ENCODE measurements at regions not wholly inside any gene's neighbourhood (a gene's known extent, or its start where the extent isn't known, plus 50 kb on each side); places are given as distances from the start of the nearest gene placed in this dataset.

- no peak overlapping the region for H3K18ac ChIP-seq (ENCODE audit: low read length)
- no peak overlapping the region for H3K4me2 ChIP-seq (ENCODE audit: low read length)
- H4K8ac ChIP-seq (ENCODE audit: low read depth, low read length), result no peak overlapping the region
- no peaks in the 10 kb centered on the region for H3K36me3 ChIP-seq (ENCODE audit: control insufficient read depth in 1 of 2, insufficient read depth in 2 of 2, low read length in 2 of 2)
- no peak overlapping the region for H2BK5ac ChIP-seq (ENCODE audit: low read depth, low read length, poor library complexity)
- H2AK5ac ChIP-seq (ENCODE audit: low read length), result peak overlapping the region; percentile 35
- H3K27ac ChIP-seq (ENCODE audit: low read depth, low read length), result no peak overlapping the region
- no peak overlapping the region for H3K4me3 ChIP-seq (ENCODE audit: low read depth, low read length)
- peaks cover 2% of the 10 kb centered on the region for H3K9me3 ChIP-seq (ENCODE audit: insufficient read depth, low read depth, low read length)
- peaks cover 0 to 2% of the 10 kb centered on the region in 2 experiments for H3K4me1 ChIP-seq (ENCODE audit: control insufficient read depth in 1 of 2, insufficient read depth in 2 of 2, low read length in 2 of 2)
- no peak for DNase-seq
- no peak overlapping the region for H4K12ac ChIP-seq (ENCODE audit: low read depth, low read length)
- H3K4ac ChIP-seq (ENCODE audit: low read depth, low read length), result no peak overlapping the region
- peak overlapping the region; percentile 56 for H2BK12ac ChIP-seq (ENCODE audit: low read length)
- H3K79me2 ChIP-seq (ENCODE audit: control insufficient read depth, insufficient read depth, low read length, poor library complexity), result no peaks in the 10 kb centered on the region
- no peak overlapping the region for H4K91ac ChIP-seq (ENCODE audit: low read depth, low read length)
- no peak overlapping the region for H2BK120ac ChIP-seq (ENCODE audit: insufficient read depth, low read length, poor library complexity)
- H2AFZ ChIP-seq (ENCODE audit: insufficient read depth, low read length, poor library complexity), result no peak overlapping the region
- no peak overlapping the region for H3K9ac ChIP-seq (ENCODE audit: low read length)
- no peak overlapping the region for H3K23ac ChIP-seq (ENCODE audit: low read length)
- no CpG with 5 or more reads among the region's 5 CpGs for WGBS (ENCODE audit: extremely low coverage, insufficient coverage, insufficient read length)
- H3K27me3 ChIP-seq (ENCODE audit: insufficient read depth, low read length), result no peaks in the 10 kb centered on the region
- H3K14ac ChIP-seq (ENCODE audit: low read length), result no peak overlapping the region
- peaks cover 5% of the 10 kb centered on the region for H3K79me1 ChIP-seq (ENCODE audit: low read length)
Measured at GRCh38 chr5:56499901-56500300, 266.8 kb upstream of the ANKRD55 start.

- H4K12ac ChIP-seq (ENCODE audit: low read depth, low read length), result no peak overlapping the region
- no peaks in the 10 kb centered on the region for H3K36me3 ChIP-seq (ENCODE audit: control insufficient read depth in 1 of 2, insufficient read depth in 2 of 2, low read length in 2 of 2)
- H2BK120ac ChIP-seq (ENCODE audit: insufficient read depth, low read length, poor library complexity), result no peak overlapping the region
- no peak overlapping the region for H2BK5ac ChIP-seq (ENCODE audit: low read depth, low read length, poor library complexity)
- H3K4me2 ChIP-seq (ENCODE audit: low read length), result no peak overlapping the region
- H3K27me3 ChIP-seq (ENCODE audit: insufficient read depth, low read length), result no peaks in the 10 kb centered on the region
- H3K4ac ChIP-seq (ENCODE audit: low read depth, low read length), result no peak overlapping the region
- H3K18ac ChIP-seq (ENCODE audit: low read length), result no peak overlapping the region
- DNase-seq, result no peak
- H3K79me2 ChIP-seq (ENCODE audit: control insufficient read depth, insufficient read depth, low read length, poor library complexity), result no peaks in the 10 kb centered on the region
- H2BK12ac ChIP-seq (ENCODE audit: low read length), result no peak overlapping the region
- H3K9me3 ChIP-seq (ENCODE audit: insufficient read depth, low read depth, low read length), result peaks cover 2% of the 10 kb centered on the region
- H2AFZ ChIP-seq (ENCODE audit: insufficient read depth, low read length, poor library complexity), result no peak overlapping the region
- H4K8ac ChIP-seq (ENCODE audit: low read depth, low read length), result no peak overlapping the region
- WGBS (ENCODE audit: extremely low coverage, insufficient coverage, insufficient read length), result no CpG with 5 or more reads among the region's 4 CpGs
- H3K14ac ChIP-seq (ENCODE audit: low read length), result no peak overlapping the region
- H3K4me3 ChIP-seq (ENCODE audit: low read depth, low read length), result no peak overlapping the region
- peaks cover under 1 to 5% of the 10 kb centered on the region in 2 experiments for H3K4me1 ChIP-seq (ENCODE audit: control insufficient read depth in 1 of 2, insufficient read depth in 2 of 2, low read length in 2 of 2)
- H3K9ac ChIP-seq (ENCODE audit: low read length), result no peak overlapping the region
- H3K27ac ChIP-seq (ENCODE audit: low read depth, low read length), result no peak overlapping the region
- H2AK5ac ChIP-seq (ENCODE audit: low read length), result no peak overlapping the region
- peaks cover 9% of the 10 kb centered on the region for H3K79me1 ChIP-seq (ENCODE audit: low read length)
- no peak overlapping the region for H4K91ac ChIP-seq (ENCODE audit: low read depth, low read length)
- H3K23ac ChIP-seq (ENCODE audit: low read length), result no peak overlapping the region
Measured at GRCh38 chr5:56499491-56499890, 266.4 kb upstream of the ANKRD55 start.

DNA sequence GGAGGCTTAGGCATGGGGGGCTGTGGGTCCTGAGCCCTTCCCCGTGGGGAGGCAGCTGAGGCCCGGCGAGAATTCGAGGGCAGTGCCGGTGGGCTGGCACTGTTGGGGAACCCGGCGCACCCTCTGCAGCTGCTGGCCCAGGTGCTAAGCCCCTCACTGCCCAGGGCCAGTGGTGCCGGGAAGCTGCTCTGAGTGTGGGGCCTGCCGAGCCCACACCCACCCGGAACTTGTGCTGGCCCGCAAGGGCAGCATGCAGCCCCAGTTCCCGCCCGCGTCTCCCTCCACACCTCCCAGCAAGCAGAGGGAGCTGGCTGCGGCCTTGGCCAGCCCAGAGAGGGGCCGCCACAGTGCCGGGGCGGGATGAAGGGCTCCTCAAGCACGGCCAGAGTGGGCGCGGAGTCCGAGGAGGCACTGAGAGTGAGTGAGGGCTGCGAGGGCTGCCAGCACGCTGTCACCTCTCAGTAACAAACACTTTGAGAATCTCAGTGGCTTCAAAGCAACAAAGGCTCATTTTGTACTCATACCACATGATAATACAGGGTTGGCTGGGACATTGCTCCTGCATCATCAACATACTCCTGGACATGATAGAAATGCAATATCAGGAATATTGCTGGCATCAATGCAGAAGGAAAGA lies 265.7 kb upstream of the ANKRD55 start:
- Histone ChIP-seq H3K27ac (ENCODE audit: low read depth, low read length) (no peak overlapping the region), H4K12ac (ENCODE audit: low read depth, low read length) (no peak overlapping the region), H2AFZ (ENCODE audit: insufficient read depth, low read length, poor library complexity) (no peak overlapping the region), H3K23ac (ENCODE audit: low read length) (no peak overlapping the region), H3K4me1 (ENCODE audit: control insufficient read depth in 1 of 2, insufficient read depth in 2 of 2, low read length in 2 of 2) (peaks cover 5 to 8% of the 10 kb centered on the region in 2 experiments), H3K4me2 (ENCODE audit: low read length) (no peak overlapping the region), H2AK5ac (ENCODE audit: low read length) (peak overlapping the region; percentile 67), H2BK12ac (ENCODE audit: low read length) (peak overlapping the region; percentile 37), H3K36me3 (ENCODE audit: control insufficient read depth in 1 of 2, insufficient read depth in 2 of 2, low read length in 2 of 2) (no peaks in the 10 kb centered on the region), H2BK5ac (ENCODE audit: low read depth, low read length, poor library complexity) (no peak overlapping the region), H3K4me3 (ENCODE audit: low read depth, low read length) (no peak overlapping the region), H3K79me1 (ENCODE audit: low read length) (peaks cover 13% of the 10 kb centered on the region), H3K4ac (ENCODE audit: low read depth, low read length) (no peak overlapping the region), H4K91ac (ENCODE audit: low read depth, low read length) (peak overlapping the region; percentile 11), H3K14ac (ENCODE audit: low read length) (no peak overlapping the region), H3K9ac (ENCODE audit: low read length) (no peak overlapping the region), H2BK120ac (ENCODE audit: insufficient read depth, low read length, poor library complexity) (no peak overlapping the region), H3K27me3 (ENCODE audit: insufficient read depth, low read length) (no peaks in the 10 kb centered on the region), H3K9me3 (ENCODE audit: insufficient read depth, low read depth, low read length) (no peaks in the 10 kb centered on the region), H3K79me2 (ENCODE audit: control insufficient read depth, insufficient read depth, low read length, poor library complexity) (no peaks in the 10 kb centered on the region), H4K8ac (ENCODE audit: low read depth, low read length) (no peak overlapping the region), H3K18ac (ENCODE audit: low read length) (no peak overlapping the region)
- DNase-seq, result no peak
- WGBS (ENCODE audit: extremely low coverage, insufficient coverage, insufficient read length), result no CpG with 5 or more reads among the region's 24 CpGs

- no peak overlapping the region for H3K9ac ChIP-seq (ENCODE audit: low read length)
- peak overlapping the region; percentile 85 for H3K27ac ChIP-seq (ENCODE audit: low read depth, low read length)
- H3K27me3 ChIP-seq (ENCODE audit: insufficient read depth, low read length), result no peaks in the 10 kb centered on the region
- no peak overlapping the region for H3K14ac ChIP-seq (ENCODE audit: low read length)
- H3K4ac ChIP-seq (ENCODE audit: low read depth, low read length), result no peak overlapping the region
- peaks cover 20% of the 10 kb centered on the region for H3K79me1 ChIP-seq (ENCODE audit: low read length)
- no peaks in the 10 kb centered on the region for H3K79me2 ChIP-seq (ENCODE audit: control insufficient read depth, insufficient read depth, low read length, poor library complexity)
- no peak overlapping the region for H3K23ac ChIP-seq (ENCODE audit: low read length)
- H4K8ac ChIP-seq (ENCODE audit: low read depth, low read length), result no peak overlapping the region
- H3K4me2 ChIP-seq (ENCODE audit: low read length), result no peak overlapping the region
- no peak overlapping the region for H2AK5ac ChIP-seq (ENCODE audit: low read length)
- no peak overlapping the region for H2AFZ ChIP-seq (ENCODE audit: insufficient read depth, low read length, poor library complexity)
- H2BK5ac ChIP-seq (ENCODE audit: low read depth, low read length, poor library complexity), result no peak overlapping the region
- no CpG with 5 or more reads among the region's 5 CpGs for WGBS (ENCODE audit: extremely low coverage, insufficient coverage, insufficient read length)
- no peak for DNase-seq
- H3K4me1 ChIP-seq (ENCODE audit: control insufficient read depth in 1 of 2, insufficient read depth in 2 of 2, low read length in 2 of 2), result peaks cover 5 to 11% of the 10 kb centered on the region in 2 experiments
- H3K18ac ChIP-seq (ENCODE audit: low read length), result no peak overlapping the region
- no peaks in the 10 kb centered on the region for H3K36me3 ChIP-seq (ENCODE audit: control insufficient read depth in 1 of 2, insufficient read depth in 2 of 2, low read length in 2 of 2)
- no peak overlapping the region for H2BK120ac ChIP-seq (ENCODE audit: insufficient read depth, low read length, poor library complexity)
- H3K4me3 ChIP-seq (ENCODE audit: low read depth, low read length), result no peak overlapping the region
- no peaks in the 10 kb centered on the region for H3K9me3 ChIP-seq (ENCODE audit: insufficient read depth, low read depth, low read length)
- H2BK12ac ChIP-seq (ENCODE audit: low read length), result no peak overlapping the region
- no peak overlapping the region for H4K91ac ChIP-seq (ENCODE audit: low read depth, low read length)
- no peak overlapping the region for H4K12ac ChIP-seq (ENCODE audit: low read depth, low read length)
Measured at GRCh38 chr5:56496581-56497063, 263.5 kb upstream of the ANKRD55 start.
